Prostate gland (tissue), 2 donors: ENCODE measurements at regions not wholly inside any gene's neighbourhood (a gene's known extent, or its start where the extent isn't known, plus 50 kb on each side); places are given as distances from the start of the nearest gene placed in this dataset.
"Not testable (repeated sequence)": the region's sequence is repeated elsewhere in the genome, so short reads cannot be mapped to it uniquely, and the experiment has no call there.

ENCODE experiments used
- DNase-seq: peaks from one replicate; pipeline ENCODE4 v3.0.0-alpha.2; 2019; ENCODE audit warnings: low spot score
- H3K27ac ChIP-seq, 2 donors: fragments of 200-600 bp; sonication (generic); 2 replicates each; pipeline ENCODE4 v1.5.1; 2017 to 2019
- H3K27me3 ChIP-seq: fragments of 200-600 bp; sonication (generic); replicated peaks from 2 replicates; pipeline ENCODE4 v1.5.1; 2019; ENCODE audit not compliant: insufficient read depth
- H3K36me3 ChIP-seq, 2 donors: fragments of 200-600 bp; sonication (generic); 1 replicate in 1 of 2; 2 replicates in 1 of 2; pipeline versions ENCODE4 v1.5.1 to v1.8.1; 2017 to 2019
- H3K4me1 ChIP-seq: fragments of 200-600 bp; sonication (generic); replicated peaks from 2 replicates; pipeline ENCODE4 v1.5.1; 2019
- H3K4me3 ChIP-seq, 2 donors: fragments of 200-600 bp; sonication (generic); 2 replicates each; pipeline ENCODE4 v1.5.1; 2017 to 2019
- H3K9me3 ChIP-seq: fragments of 200-600 bp; sonication (generic); 2 replicates; pipeline ENCODE4 v1.5.1; 2017
- POLR2A ChIP-seq: fragments of 450-650 bp; IDR thresholded peaks from one replicate; pipeline ENCODE4 v1.6.1; 2016; ENCODE audit warnings: antibody characterized with exemption, mild to moderate bottlenecking
- POLR2AphosphoS5 ChIP-seq: sonication (generic); formaldehyde crosslinking; IDR thresholded peaks from one replicate; pipeline ENCODE4 v1.6.1; 2017; ENCODE audit warnings: antibody characterized with exemption
- WGBS: methylation state at CpG from one replicate; pipeline ENCODE4 v1.1.5; 2018; 5-methylcytosine and 5-hydroxymethylcytosine counted together
- intact Hi-C: fragments of 100-400 bp; cut with DNase I; formaldehyde crosslinking; loops from one replicate; pipeline ENCODE4 v1.14.2; 2022
- TF ChIP-seq, protein P1 (sequence below), 4 experiments: fragments of 200-600 bp in 2 of 4; fragments of 450-650 bp in 2 of 4; sonication (generic) in 2 of 4; IDR thresholded peaks; 1 replicate in 3 of 4; 2 replicates in 1 of 4; pipeline ENCODE4 v1.5.1; 2016 to 2019; ENCODE audit warnings: antibody characterized with exemption in 4 of 4, mild to moderate bottlenecking in 2 of 4, moderate library complexity in 2 of 4

DNA sequence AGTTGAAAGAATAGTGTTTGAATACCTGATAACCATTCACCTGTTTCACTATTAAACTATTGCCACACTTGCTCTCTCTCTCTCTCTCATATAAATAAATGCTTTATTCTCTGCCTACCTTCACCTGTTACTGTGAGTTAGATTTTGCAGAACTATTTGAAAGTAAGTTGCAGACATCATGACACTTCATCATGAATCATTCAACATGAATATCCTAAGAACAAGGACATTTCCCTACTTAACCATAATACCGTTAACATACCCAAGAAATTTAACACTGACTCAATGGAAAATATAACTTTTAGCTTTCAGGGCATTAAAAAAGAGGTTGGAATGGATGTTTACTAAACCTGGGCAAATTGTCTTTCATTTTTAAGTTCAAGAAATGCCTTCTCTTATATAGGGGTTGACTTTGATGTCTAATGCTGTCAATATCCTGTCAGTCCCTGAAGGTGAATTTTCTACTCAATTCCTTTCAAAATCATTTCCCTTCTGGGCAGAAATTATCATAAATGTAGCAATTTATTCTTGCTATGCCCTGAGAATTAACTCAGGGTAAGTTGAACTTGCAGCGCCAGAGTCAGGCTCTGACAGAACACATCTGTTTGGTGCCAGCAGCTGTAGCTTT is 582.6 kb upstream of the TLE4 start:
- no peaks in the 10 kb centered on the region for H3K36me3 ChIP-seq
- no peak for DNase-seq
- no peaks in the 10 kb centered on the region for H3K27me3 ChIP-seq
- H3K27ac ChIP-seq = no peak overlapping the region
- TF ChIP-seq POLR2AphosphoS5 (no peak), POLR2A (no peak)
- TF ChIP-seq, protein P1, sequence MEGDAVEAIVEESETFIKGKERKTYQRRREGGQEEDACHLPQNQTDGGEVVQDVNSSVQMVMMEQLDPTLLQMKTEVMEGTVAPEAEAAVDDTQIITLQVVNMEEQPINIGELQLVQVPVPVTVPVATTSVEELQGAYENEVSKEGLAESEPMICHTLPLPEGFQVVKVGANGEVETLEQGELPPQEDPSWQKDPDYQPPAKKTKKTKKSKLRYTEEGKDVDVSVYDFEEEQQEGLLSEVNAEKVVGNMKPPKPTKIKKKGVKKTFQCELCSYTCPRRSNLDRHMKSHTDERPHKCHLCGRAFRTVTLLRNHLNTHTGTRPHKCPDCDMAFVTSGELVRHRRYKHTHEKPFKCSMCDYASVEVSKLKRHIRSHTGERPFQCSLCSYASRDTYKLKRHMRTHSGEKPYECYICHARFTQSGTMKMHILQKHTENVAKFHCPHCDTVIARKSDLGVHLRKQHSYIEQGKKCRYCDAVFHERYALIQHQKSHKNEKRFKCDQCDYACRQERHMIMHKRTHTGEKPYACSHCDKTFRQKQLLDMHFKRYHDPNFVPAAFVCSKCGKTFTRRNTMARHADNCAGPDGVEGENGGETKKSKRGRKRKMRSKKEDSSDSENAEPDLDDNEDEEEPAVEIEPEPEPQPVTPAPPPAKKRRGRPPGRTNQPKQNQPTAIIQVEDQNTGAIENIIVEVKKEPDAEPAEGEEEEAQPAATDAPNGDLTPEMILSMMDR (IDR thresholded peaks at IDR 0.05) = no peak
- intact Hi-C loops = no loop called here
- H3K9me3 ChIP-seq = no peaks in the 10 kb centered on the region
- 76% methylated on average over 2 of the region's 2 CpGs for WGBS
- H3K4me1 ChIP-seq = no peaks in the 10 kb centered on the region
- no peak overlapping the region for H3K4me3 ChIP-seq

DNA sequence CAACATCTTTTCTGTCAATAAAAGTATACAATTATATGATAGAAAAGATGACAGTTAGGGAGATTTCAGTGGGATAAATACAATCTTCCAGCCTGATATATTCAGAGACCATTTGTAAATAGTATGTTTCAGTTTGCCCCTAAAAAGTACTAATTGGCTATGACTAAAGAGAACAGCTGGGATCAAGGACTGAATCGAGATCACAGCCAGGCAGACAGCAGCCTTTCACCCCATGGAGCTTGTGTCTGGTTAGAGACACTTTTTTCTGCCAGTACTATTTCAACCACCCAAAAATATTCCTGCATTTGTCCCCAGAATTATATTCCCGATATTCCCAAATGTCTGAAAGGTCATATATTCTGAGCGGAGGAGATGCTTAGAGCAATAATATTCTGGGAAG is 577.3 kb upstream of the TLE4 start:
- intact Hi-C loops = no loop called here

GRCh38 chr9:78994974-78995373 is 576.8 kb upstream of the TLE4 start:
- H3K36me3 ChIP-seq, H3K4me1 ChIP-seq, DNase-seq, H3K9me3 ChIP-seq, H3K27me3 ChIP-seq, H3K4me3 ChIP-seq, H3K27ac ChIP-seq, intact Hi-C loops: not testable (repeated sequence)
- 89% methylated on average over 2 of the region's 2 CpGs for WGBS

More for the DNA sequence above, 577.3 kb upstream of the TLE4 start:
- no peak for DNase-seq
- 82% methylated on average over 3 of the region's 3 CpGs for WGBS
- no peaks in the 10 kb centered on the region for H3K9me3 ChIP-seq
- H3K27ac ChIP-seq = no peak overlapping the region
- H3K36me3 ChIP-seq = no peaks in the 10 kb centered on the region
- no peak overlapping the region for H3K4me3 ChIP-seq
- H3K4me1 ChIP-seq = no peaks in the 10 kb centered on the region
- TF ChIP-seq, protein P1 (IDR thresholded peaks at IDR 0.05) = no peak
- TF ChIP-seq POLR2AphosphoS5 = no peak
- no peak for TF ChIP-seq POLR2A
- no peaks in the 10 kb centered on the region for H3K27me3 ChIP-seq

DNA sequence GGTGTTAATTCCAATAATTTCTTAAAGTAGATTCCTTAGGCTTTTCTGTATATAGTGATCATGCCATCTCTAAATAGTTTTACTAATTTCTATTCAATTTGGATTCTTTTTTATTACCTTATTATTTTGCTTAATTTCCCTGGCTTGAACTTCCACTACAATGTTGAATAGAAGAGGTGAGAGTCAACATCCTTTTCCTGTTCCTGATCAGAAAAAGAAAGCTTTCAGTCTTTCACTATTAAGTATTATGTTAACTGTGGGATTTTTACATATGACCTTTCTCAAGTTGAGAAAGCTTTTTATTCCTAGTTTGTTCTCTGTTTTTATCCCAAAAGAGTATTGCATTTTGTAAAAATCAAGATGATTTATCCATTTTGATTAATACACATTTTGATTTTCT is 574.5 kb upstream of the TLE4 start:
- intact Hi-C loops = no loop called here
- Histone ChIP-seq H3K27me3 (no peaks in the 10 kb centered on the region), H3K9me3 (no peaks in the 10 kb centered on the region), H3K27ac (no peak overlapping the region), H3K4me3 (no peak overlapping the region), H3K4me1 (no peaks in the 10 kb centered on the region), H3K36me3 (no peaks in the 10 kb centered on the region)
- no peak for TF ChIP-seq POLR2A
- no peak for TF ChIP-seq POLR2AphosphoS5
- TF ChIP-seq, protein P1 (IDR thresholded peaks at IDR 0.05) = no peak
- no peak for DNase-seq

DNA sequence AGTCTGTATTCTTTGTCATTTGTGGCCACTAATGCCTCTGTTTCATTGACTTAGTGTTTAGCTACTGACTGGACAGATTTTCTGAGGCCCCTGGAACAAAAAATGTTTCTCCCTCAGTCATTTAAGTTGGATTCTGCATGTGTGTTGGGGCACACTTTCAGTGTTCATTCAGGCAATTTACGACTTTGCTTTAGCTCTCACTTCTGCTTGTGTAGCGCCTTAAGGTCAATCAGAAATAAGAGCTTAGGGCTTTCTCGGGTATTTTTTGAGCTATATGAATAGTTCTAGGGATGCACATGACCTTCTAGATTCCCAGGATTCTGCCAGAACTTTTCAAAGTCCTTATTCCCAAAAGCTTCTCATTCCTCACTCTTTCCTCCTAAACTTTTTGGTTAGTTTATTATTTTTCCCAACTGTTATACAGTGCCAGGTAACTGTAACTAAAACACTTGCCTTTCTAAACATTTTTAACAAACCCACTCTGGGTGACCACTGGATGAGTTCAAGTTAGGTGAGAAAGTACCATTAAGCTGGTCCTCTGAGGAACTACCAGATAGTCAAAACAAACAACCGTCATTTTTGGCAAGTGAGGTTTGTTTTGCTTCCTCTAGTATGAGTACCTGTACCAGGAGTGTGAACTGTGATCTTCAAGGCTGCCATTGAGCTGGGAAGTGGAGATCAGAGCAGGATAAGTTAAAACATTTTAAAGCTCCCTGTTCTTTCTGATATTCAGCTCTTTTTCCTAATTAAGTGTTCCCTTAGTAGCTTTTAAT is 571.3 kb upstream of the TLE4 start:
- no peaks in the 10 kb centered on the region for H3K27me3 ChIP-seq
- no peaks in the 10 kb centered on the region for H3K36me3 ChIP-seq
- intact Hi-C loops = no loop called here
- TF ChIP-seq POLR2AphosphoS5 (no peak), POLR2A (no peak)
- TF ChIP-seq, protein P1 (IDR thresholded peaks at IDR 0.05) = no peak
- DNase-seq = no peak
- H3K4me1 ChIP-seq = no peaks in the 10 kb centered on the region
- H3K9me3 ChIP-seq = no peaks in the 10 kb centered on the region
- H3K27ac ChIP-seq = no peak overlapping the region
- H3K4me3 ChIP-seq = no peak overlapping the region
- WGBS = 53% methylated on average over 4 of the region's 4 CpGs
